Endothelial cell of umbilical vein (primary cell): ENCODE measurements at regions not wholly inside any gene's neighbourhood (a gene's known extent, or its start where the extent isn't known, plus 50 kb on each side); places are given as distances from the start of the nearest gene placed in this dataset.

Experiments used
- BruUV-seq: library from RNA; stranded (reverse); fragments of 400-500 nt; replicated peaks from 2 replicates; lab custom pipeline; 2021; lab: Mats Ljungman, UMichigan
- CTCF ChIA-PET: fragments of 300-600, 350-600 bp; sonication (Branson Sonifier 250); formaldehyde crosslinking; loops from one replicate; lab custom pipeline; 2021; ENCODE audit warnings: antibody characterized with exemption, inconsistent platforms; lab: Charles Lee
- POLR2A ChIA-PET: fragments of 300-600, 350-600 bp; sonication (Branson Sonifier 250); formaldehyde crosslinking; loops from one replicate; lab custom pipeline; 2021; ENCODE audit warnings: antibody characterized with exemption, inconsistent platforms; lab: Charles Lee
- DNase-seq: peaks from one replicate; pipeline ENCODE4 v3.0.0-alpha.2; 2011; ENCODE audit warnings: low read depth, low spot score
- FAIRE-seq: peaks from 2 replicates; lab custom pipeline; 2011; peaks lifted over from hg19 to GRCh38; lab: Jason Lieb, UNC
- H2AFZ ChIP-seq: 2 replicates; pipeline ENCODE4 v1.6.0; 2012; ENCODE audit warnings: low read depth, low read length, control low read depth, inconsistent platforms
- H3K27ac ChIP-seq: 2 replicates; pipeline ENCODE4 v1.5.1; 2011; ENCODE audit warnings: low read depth, mild to moderate bottlenecking, control low read depth, low read length, moderate library complexity; ENCODE audit not compliant: insufficient read depth
- H3K27me3 ChIP-seq, 2 experiments: 2 replicates each; pipeline versions ENCODE4 v1.6.0 to v1.6.1; 2011; ENCODE audit warnings: low read length in 2 of 2, mixed read lengths in 1 of 2; ENCODE audit not compliant: control insufficient read depth in 2 of 2, insufficient read depth in 2 of 2
- H3K36me3 ChIP-seq, 2 experiments: 2 replicates in 1 of 2; 3 replicates in 1 of 2; pipeline ENCODE4 v1.5.1; 2011; ENCODE audit warnings: low read length in 2 of 2, mild to moderate bottlenecking in 1 of 2, moderate library complexity in 1 of 2; ENCODE audit not compliant: control insufficient read depth in 2 of 2, insufficient read depth in 2 of 2; ENCODE audit errors: extremely low read depth in 1 of 2
- H3K4me1 ChIP-seq: 3 replicates; pipeline ENCODE4 v1.5.1; 2011; ENCODE audit warnings: mild to moderate bottlenecking, low read length; ENCODE audit not compliant: control insufficient read depth, insufficient read depth; ENCODE audit errors: extremely low read depth
- H3K4me2 ChIP-seq: 2 replicates; pipeline ENCODE4 v1.6.1; 2011; ENCODE audit warnings: low read length, control low read depth, mixed read lengths; ENCODE audit not compliant: insufficient read depth
- H3K4me3 ChIP-seq, 3 experiments: fragments of 200-600 bp in 1 of 3; sonication (generic), shearing (Covaris generic) in 1 of 3; replicated peaks in 1 of 3; 2 replicates each; pipeline ENCODE4 v1.5.1; 2011 to 2016; ENCODE audit warnings: control low read depth in 3 of 3, low read length in 3 of 3, mild to moderate bottlenecking in 2 of 3, inconsistent platforms in 1 of 3, low read depth in 1 of 3, moderate library complexity in 1 of 3; ENCODE audit not compliant: insufficient read depth in 1 of 3
- H3K79me2 ChIP-seq: 2 replicates; pipeline ENCODE4 v1.6.0; 2012; ENCODE audit warnings: low read length, inconsistent platforms; ENCODE audit not compliant: control insufficient read depth, insufficient read depth
- H3K9ac ChIP-seq: replicated peaks from 2 replicates; pipeline ENCODE3; 2011; ENCODE audit warnings: low read length, control low read depth; ENCODE audit not compliant: insufficient read depth; ENCODE audit errors: extremely low read depth
- H3K9me1 ChIP-seq: replicated peaks from 3 replicates; pipeline ENCODE4 v1.6.0; 2011; ENCODE audit warnings: mild to moderate bottlenecking, low read length; ENCODE audit not compliant: control insufficient read depth, insufficient read depth; ENCODE audit errors: extremely low read depth
- H3K9me3 ChIP-seq: replicated peaks from 2 replicates; pipeline ENCODE4 v1.5.1; 2012; ENCODE audit warnings: low read length, inconsistent platforms; ENCODE audit not compliant: control insufficient read depth, insufficient read depth
- H4K20me1 ChIP-seq: replicated peaks from 2 replicates; pipeline ENCODE3; 2011; ENCODE audit warnings: mild to moderate bottlenecking, low read length; ENCODE audit not compliant: control insufficient read depth, insufficient read depth; ENCODE audit errors: extremely low read depth
- CTCF ChIP-seq, 2 donors: IDR thresholded peaks; 1 replicate in 1 of 2; 2 replicates in 1 of 2; pipeline ENCODE4 v1.5.1; 2011; ENCODE audit warnings: low read length in 2 of 2, mild to moderate bottlenecking in 2 of 2, moderate library complexity in 2 of 2, control low read depth in 1 of 2, inconsistent platforms in 1 of 2, low read depth in 1 of 2; ENCODE audit not compliant: insufficient read depth in 1 of 2; ENCODE audit errors: extremely low read depth in 1 of 2
- EZH2 ChIP-seq: IDR thresholded peaks from 2 replicates; pipeline ENCODE4 v1.6.1; 2012; ENCODE audit warnings: borderline replicate concordance, low read depth, mild to moderate bottlenecking, moderate library complexity, low read length, inconsistent platforms; ENCODE audit not compliant: severe bottlenecking
- FOS ChIP-seq: IDR thresholded peaks from 2 replicates; pipeline ENCODE4 v1.6.1; 2011; ENCODE audit warnings: mild to moderate bottlenecking, low read length, moderate library complexity, borderline replicate concordance; ENCODE audit not compliant: insufficient read depth
- GATA2 ChIP-seq: IDR thresholded peaks from 2 replicates; pipeline ENCODE4 v1.7.0; 2011; ENCODE audit warnings: low read depth, mild to moderate bottlenecking, moderate library complexity, mixed read lengths, low read length; ENCODE audit not compliant: insufficient read length, insufficient read depth
- JUN ChIP-seq: IDR thresholded peaks from 2 replicates; pipeline ENCODE4 v1.6.1; 2011; ENCODE audit warnings: borderline replicate concordance, low read depth; ENCODE audit not compliant: insufficient read length, insufficient read depth
- MAX ChIP-seq: IDR thresholded peaks from 2 replicates; pipeline ENCODE4 v1.6.1; 2011; ENCODE audit not compliant: insufficient read depth, insufficient read length
- MYC ChIP-seq: IDR thresholded peaks from one replicate; pipeline ENCODE4 v1.6.1; 2011; ENCODE audit warnings: mild to moderate bottlenecking, low read depth, low read length
- POLR2A ChIP-seq: IDR thresholded peaks from 2 replicates; pipeline ENCODE4 v1.6.1; 2012; ENCODE audit warnings: low read depth, mild to moderate bottlenecking, control low read depth, low read length
- POLR2AphosphoS5 ChIP-seq: IDR thresholded peaks from 2 replicates; pipeline ENCODE4 v1.6.1; 2012; ENCODE audit warnings: low read depth, mild to moderate bottlenecking, control low read depth, low read length, moderate library complexity; ENCODE audit not compliant: insufficient read depth
- dilution Hi-C: fragments of 300-500 bp; cut with MboI; formaldehyde crosslinking; loops from one replicate; pipeline ENCODE4 v1.15.0; 2019; ENCODE audit warnings: low sequenced_read_pairs; ENCODE audit not compliant: extremely low pct_ligation_motif_present
- intact Hi-C: fragments of 100-400 bp; cut with micrococcal nuclease; formaldehyde crosslinking; loops from one replicate; pipeline ENCODE4 v1.10.0; 2022

- intact Hi-C loops (loop anchor here (2.0 kb wide), 1 partner anchor 266 kb away; no protein-coding TSS in a partner anchor), dilution Hi-C loops (no loop called here)
- POLR2A ChIA-PET = no interaction called here
- Histone ChIP-seq H3K79me2 (no peaks in the 10 kb centered on the region), H3K36me3 (no peaks in the 10 kb centered on the region), H3K9me1 (no peaks in the 10 kb centered on the region), H3K27ac (no peak overlapping the region), H3K9ac (no peak overlapping the region), H3K27me3 (no peaks in the 10 kb centered on the region), H4K20me1 (no peaks in the 10 kb centered on the region), H3K4me3 (no peak overlapping the region), H3K9me3 (no peaks in the 10 kb centered on the region), H3K4me2 (no peak overlapping the region), H3K4me1 (no peaks in the 10 kb centered on the region), H2AFZ (no peak overlapping the region)
- CTCF ChIA-PET = interaction anchor here (1.3 kb wide), 1 partner anchor 9 kb away, joined by 3 read pairs; no protein-coding TSS in a partner anchor
- no peak for TF ChIP-seq POLR2AphosphoS5
- no peak for TF ChIP-seq GATA2
- TF ChIP-seq CTCF (IDR thresholded peaks at IDR 0.05; ENCODE audit: extremely low read depth in 1 of 2, insufficient read depth in 1 of 2, low read depth in 1 of 2, low read length in 2 of 2) = no peak
- no peak for TF ChIP-seq EZH2
- TF ChIP-seq MYC = no peak
- no peak for TF ChIP-seq MAX
- TF ChIP-seq JUN = no peak
- no peak for TF ChIP-seq FOS
- no peak for TF ChIP-seq POLR2A
- no TSS peak for BruUV-seq
- DNase-seq (no peak), FAIRE-seq (no peak)
Observed at GRCh38 chr12:113647048-113647447, 175.4 kb upstream of the LHX5 start.
